HG02938 (cell line): ENCODE measurements at regions not wholly inside any gene's neighbourhood (a gene's known extent, or its start where the extent isn't known, plus 50 kb on each side); places are given as distances from the start of the nearest gene placed in this dataset.

Experiments
- ATAC-seq: cut with Tn5 transposase; IDR thresholded peaks from one replicate; pipeline ENCODE4 v1.9.1; 2021; ENCODE audit warnings: mild to moderate bottlenecking, moderate library complexity; ENCODE audit not compliant: unreplicated experiment

DNA sequence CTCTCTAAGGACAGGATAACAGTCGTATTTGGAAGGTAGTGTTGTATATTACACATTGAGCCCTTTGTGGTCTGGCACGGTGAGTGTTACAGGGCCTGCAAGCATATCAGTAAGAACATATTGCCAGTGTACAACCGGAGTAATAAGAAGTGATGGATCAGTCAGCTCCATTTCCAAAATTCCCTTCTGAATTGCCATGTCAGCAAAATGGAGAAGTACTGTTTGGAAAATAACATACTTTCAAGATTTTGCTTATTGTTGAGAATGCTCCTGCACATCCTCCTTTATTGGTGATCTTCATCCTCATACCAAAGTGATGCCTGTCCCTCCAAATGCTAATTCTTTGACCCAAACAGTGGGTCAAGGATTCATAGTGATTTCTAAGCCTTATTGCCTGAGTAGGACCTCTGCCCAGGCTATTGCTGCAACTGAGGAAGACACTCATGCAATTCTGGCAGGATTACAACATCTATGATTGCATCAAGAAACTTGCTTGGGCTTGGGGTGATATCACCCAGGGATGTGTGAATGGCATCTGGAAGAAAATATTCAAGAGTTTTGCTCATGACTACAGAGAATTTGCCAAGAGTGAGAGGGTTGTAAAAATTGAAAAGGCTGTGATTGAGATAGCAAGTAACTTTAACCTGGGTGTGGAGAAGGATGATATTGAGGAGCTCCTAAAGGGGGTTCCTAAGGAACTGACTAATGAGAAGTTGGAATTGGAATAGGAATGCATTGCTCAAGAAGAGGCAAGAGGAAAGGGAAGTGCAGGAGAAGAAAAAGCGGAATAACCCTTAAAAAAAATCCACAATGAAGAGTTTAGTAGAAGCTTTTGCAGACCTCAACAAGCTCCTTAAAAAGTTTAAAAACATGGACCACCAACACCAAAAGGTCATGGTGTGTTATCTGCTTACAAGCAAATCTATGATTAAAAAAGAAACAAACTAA, 452.2 kb upstream of the SORCS1 start:
- no peak for ATAC-seq

- ATAC-seq, result no peak
These were observed 451.5 kb upstream of the SORCS1 start for GRCh38 chr10:107616031-107616430.

DNA sequence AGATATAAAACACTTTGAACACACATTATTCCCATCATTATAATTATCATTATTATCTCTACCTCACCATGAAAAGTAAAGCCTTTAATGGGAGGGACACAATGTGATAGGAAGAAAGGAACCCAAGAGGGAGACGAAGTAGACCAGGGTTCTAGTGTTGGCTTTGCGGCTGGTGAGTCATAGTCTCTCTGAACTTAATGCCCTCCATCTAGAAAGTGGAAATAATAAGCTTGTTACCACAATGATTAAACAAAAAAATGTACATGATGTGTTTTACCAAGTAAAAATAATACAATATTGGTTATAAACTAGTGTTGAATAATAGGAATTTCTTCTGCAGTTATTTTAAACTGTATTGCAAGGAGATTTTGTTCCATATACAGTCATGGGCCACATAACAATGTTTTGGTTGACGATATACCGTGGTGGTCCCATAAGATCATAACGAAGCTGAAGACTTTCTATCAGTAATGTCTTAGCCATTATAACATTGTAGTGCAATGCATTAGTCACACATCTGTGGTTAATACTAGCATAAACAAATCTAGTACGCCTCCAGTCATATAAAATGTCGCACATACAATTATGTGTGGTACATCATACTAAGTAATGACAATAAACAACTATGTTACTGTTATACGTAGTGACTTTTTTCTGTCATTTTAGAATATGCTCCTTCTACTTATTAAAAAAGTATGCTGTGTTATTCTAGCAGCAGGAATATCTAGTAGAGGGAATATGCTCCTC, 450.6 kb upstream of the SORCS1 start:
- no peak for ATAC-seq

GRCh38 chr10:107611115-107611514, 446.6 kb upstream of the SORCS1 start:
- ATAC-seq, result no peak

DNA sequence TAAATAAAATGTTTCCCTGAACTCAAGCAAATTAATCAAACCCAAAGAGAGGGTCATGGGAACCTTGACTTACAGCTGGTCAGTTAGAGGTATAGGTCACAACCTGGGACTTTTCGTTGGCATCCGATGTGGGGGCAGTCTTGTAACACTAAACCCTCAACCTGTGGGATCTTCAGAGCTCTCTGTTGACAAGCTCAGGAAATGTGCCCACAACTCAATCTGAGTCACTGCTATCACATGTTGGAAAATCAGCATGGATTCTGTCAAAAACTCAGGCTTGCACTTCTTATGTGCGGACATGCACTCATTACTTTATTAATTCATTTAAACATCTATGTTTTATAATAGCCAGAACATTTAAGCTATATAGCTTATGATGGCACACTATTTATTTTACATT, 424.6 kb upstream of the SORCS1 start:
- no peak for ATAC-seq

- no peak for ATAC-seq
These were observed 421.1 kb upstream of the SORCS1 start for GRCh38 chr10:107585630-107586029.

- no peak for ATAC-seq
These were observed 419.5 kb upstream of the SORCS1 start for GRCh38 chr10:107583974-107584373.

GRCh38 chr10:107579970-107580369, 415.5 kb upstream of the SORCS1 start:
- no peak for ATAC-seq

DNA sequence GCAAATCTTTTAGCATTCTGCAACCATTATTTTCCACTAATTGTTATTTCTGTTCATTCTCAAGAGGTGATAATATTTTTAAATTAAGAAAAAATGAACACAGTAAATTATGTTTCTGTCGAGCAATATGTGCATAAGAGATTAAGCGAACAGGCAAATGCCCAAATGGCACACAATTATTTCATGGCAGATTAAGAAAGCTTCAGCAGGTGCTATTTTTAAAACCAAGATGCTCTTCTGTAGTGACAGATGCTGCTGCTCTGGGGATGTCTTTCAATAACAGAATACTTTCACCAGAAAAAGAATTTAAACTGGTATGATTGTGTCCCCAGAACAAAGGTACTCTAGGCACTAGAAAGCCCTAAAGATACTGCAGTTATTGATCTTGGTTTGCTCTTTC, 412.7 kb upstream of the SORCS1 start:
- ATAC-seq, result no peak

- no peak for ATAC-seq
These were observed 412.2 kb upstream of the SORCS1 start for GRCh38 chr10:107576746-107577145.

DNA sequence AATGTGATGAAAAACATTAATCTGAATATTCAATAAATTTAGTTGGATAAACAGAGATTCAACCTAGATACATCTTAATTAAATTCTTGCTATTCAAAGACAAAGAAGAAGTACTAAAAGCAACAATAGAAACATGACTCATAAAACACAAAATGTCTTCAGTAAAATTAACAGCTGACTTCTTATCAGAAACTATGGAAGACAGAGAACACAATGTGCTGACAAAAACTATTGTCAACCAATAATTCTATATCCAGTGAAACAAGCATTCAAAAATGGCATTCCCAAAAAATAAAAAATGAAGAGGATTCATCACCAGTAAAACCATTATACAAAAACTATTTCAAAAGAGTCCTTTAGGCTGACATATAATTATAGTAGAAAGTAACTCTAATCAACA, 400.5 kb upstream of the SORCS1 start:
- no peak for ATAC-seq

DNA sequence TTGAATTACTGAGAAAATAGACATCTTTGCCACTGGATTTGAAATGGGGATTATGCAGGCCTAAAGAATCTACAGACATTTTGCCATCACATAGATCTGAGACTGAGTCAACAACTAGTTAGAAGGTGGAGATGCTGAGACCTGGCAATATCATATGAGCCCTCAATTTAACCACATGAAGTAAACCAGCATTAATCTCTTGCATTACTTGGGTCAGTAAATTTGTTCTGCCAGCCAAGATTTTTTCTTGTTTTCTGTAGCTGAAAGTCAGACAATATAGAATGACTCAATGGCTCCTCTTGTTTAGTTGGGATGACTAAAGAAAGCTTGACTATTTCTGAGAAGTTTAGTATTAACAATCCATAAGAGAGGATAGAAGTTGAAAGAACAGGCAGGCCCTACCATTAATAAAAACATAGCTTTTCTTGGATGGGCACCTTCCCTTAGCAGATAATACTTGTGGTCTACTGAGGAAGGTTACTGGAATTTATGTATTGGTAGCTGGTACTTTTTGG, 396.7 kb upstream of the SORCS1 start:
- ATAC-seq, result no peak

DNA sequence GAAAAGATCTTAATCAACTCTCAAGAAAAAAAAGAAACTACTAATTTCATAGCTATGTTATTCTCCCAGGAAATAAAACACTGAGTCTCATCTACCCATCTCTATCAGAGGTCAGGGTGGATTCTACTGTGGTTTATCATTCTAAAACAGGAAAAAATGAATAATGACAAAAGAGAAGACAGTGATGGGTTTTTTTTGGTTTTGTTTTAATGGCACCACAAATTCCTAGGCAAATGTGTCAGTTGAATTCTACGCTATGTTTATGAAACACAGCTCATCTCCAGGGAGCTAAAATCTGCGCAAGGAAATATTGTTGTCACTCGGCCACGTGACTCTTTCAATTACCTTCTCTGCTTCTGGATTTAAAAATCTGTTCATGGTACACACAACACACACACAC, 393.4 kb upstream of the SORCS1 start:
- no peak for ATAC-seq

DNA sequence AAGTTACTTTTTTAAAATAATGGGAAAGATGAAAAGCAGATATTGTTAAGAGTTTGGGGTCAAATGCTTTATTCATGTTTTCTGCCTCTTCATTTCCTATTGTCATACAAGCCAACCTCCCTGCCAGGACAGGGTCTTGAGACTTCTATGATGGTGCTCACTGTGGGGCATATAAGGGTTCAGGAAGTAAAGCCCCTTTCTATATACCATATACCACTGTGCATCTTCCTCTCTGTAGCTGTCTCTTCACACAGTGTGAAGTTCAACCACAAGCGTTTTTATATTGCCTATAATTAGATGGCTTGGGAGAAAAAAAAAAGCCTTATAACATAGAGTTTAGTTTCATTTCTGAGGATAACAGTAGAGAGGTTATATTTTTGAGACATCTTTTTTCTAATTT, 389.8 kb upstream of the SORCS1 start:
- no peak for ATAC-seq

- no peak for ATAC-seq
These were observed 389.0 kb upstream of the SORCS1 start for GRCh38 chr10:107553470-107553869.

- ATAC-seq, result no peak
These were observed 388.5 kb upstream of the SORCS1 start for GRCh38 chr10:107552963-107553362.

- ATAC-seq, result no peak
These were observed 383.8 kb upstream of the SORCS1 start for GRCh38 chr10:107548301-107548700.

DNA sequence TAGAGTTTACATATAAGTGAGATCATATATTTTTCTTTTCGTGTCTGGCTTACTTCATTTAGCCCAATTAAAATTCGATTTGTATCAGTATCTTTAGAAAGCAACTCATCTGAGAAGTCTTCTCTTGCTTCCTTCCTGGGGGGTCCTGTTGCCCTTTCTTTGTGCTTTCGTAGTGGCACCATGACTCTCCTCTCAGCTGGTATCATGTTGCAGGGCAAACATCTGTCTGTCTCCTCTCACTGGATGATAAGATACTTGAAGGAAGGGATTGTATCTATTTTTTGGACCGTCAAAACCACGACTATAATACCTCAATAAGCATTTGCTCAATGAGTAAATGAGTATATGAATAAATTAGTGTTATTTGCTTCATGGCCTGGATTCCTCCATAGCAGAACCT, 382.5 kb upstream of the SORCS1 start:
- ATAC-seq, result no peak

DNA sequence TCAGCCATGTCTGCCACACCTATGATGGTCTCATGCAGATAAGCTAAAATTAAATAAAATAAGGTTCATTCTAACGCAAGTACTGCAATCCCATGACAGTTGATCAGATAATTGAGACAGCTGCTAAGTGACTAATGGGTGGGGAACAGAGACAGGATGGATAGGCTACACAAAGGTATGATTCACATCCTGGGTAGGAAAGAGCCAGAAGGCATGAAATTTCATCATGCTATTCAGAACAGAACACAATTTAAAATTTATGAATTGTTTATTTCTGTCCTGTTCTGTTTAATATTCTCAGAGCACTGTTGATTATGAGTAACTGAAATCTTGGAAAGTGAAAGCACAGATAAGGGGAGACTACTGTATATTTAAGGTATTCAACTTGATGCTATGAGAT, 381.8 kb upstream of the SORCS1 start:
- ATAC-seq, result no peak

DNA sequence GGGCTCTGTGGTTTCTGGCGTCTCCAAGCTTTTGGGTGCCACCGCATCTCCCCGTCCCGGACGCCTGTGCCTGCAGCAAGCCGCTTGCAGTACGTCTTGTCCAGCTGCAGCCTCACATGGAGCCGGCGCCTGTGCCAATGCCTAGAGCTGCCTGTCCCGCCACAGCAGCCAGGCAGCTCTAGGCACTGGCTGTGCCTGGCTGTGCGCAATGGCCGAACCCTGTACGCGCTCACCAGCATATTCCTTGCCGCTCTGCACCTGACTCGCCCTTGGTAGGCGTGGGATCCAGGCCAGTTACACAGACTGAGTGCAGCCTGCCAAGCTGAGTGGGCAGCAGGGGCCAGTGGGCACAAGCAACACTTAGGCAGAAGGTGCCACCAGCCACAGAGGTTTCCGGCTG, 381.2 kb upstream of the SORCS1 start:
- ATAC-seq, result no peak

GRCh38 chr10:107544706-107545520, 380.4 kb upstream of the SORCS1 start:
- ATAC-seq, result no peak
